ENCODE measurements at regions not wholly inside any gene's neighbourhood (a gene's known extent, or its start where the extent isn't known, plus 50 kb on each side); places are given as distances from the start of the nearest gene placed in this dataset.

DNA sequence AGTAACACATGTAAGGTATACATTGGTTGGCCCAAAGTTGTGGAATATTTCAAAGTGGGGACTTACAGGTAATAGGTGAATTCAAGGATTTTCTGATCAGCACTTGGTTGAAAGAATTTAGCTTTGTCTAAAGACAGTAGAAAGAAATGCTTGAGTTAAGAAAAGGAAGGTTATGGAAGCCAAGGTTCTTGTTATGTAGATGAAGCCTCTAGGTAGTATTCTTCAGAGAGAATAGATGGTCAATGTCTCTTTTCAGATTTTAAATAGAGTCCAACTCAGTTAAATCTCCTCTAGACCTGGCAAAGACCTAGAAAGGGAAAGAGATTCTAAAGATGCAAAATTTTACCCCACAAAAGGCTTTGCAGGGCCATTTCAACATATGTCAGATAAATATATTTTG is 157.4 kb downstream of the ANKRD30B start:
- TF ChIP-seq, protein P1, sequence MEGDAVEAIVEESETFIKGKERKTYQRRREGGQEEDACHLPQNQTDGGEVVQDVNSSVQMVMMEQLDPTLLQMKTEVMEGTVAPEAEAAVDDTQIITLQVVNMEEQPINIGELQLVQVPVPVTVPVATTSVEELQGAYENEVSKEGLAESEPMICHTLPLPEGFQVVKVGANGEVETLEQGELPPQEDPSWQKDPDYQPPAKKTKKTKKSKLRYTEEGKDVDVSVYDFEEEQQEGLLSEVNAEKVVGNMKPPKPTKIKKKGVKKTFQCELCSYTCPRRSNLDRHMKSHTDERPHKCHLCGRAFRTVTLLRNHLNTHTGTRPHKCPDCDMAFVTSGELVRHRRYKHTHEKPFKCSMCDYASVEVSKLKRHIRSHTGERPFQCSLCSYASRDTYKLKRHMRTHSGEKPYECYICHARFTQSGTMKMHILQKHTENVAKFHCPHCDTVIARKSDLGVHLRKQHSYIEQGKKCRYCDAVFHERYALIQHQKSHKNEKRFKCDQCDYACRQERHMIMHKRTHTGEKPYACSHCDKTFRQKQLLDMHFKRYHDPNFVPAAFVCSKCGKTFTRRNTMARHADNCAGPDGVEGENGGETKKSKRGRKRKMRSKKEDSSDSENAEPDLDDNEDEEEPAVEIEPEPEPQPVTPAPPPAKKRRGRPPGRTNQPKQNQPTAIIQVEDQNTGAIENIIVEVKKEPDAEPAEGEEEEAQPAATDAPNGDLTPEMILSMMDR (IDR thresholded peaks at IDR 0.05; ENCODE audit: borderline replicate concordance) = no peak
- H3K9me3 ChIP-seq (replicated peaks) = peaks cover 4% of the 10 kb centered on the region
- intact Hi-C loops (cut with micrococcal nuclease) = no loop called here

DNA sequence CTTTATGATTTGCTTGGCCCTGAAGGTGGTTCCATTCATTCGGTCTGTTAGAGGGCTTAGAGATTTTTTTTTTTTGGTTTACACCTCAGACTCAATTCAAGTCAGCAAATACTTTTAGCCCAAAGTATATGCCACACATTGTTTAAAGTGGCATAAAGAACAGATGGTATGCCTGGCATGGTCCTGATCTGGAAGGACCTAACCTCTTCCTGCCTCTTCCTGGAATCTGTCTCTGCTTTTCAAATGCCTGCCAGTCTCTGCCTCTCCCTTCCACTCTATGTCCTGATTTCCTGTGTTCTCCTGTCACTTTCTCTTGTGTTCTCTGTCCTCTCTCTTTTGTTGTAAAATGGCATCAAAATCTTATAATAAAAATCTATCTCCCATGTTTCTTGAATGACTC is 158.0 kb downstream of the ANKRD30B start:
- Histone ChIP-seq H3K27ac (replicated peaks) (no peak overlapping the region), H3K9me3 (replicated peaks) (peaks cover 4% of the 10 kb centered on the region), H3K27me3 (ENCODE audit: low read depth) (peaks cover 8% of the 10 kb centered on the region), H3K36me3 (no peaks in the 10 kb centered on the region), H3K4me3 (no peak overlapping the region), H3K4me1 (no peaks in the 10 kb centered on the region)
- intact Hi-C loops (cut with micrococcal nuclease) = no loop called here
- TF ChIP-seq, protein P1 (IDR thresholded peaks at IDR 0.05; ENCODE audit: borderline replicate concordance) = no peak
- no peak for DNase-seq

More for the DNA sequence above, 157.4 kb downstream of the ANKRD30B start:
- DNase-seq = no peak
- Histone ChIP-seq H3K4me3 (no peak overlapping the region), H3K4me1 (no peaks in the 10 kb centered on the region), H3K27ac (replicated peaks) (no peak overlapping the region), H3K36me3 (no peaks in the 10 kb centered on the region), H3K27me3 (ENCODE audit: low read depth) (peaks cover 8% of the 10 kb centered on the region)

DNA sequence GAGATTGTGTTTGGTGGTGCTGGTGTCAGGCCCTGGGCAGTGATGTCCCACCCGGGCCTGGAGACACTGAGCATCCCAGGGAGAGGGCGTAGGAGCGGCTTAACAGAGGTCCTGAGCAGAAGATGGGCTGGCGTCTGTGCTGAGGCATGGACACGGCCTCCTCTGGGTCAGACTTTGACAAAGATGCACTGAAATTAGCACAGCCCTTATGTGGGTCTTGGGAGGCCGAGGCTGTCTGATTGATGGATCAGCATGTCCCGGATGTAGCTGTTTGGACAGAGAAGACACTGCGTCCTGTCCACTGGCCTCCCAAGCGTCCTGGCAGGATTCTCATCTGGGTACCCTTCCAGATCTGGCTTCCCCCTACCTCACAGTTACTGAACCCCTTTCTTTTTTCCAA is 159.4 kb downstream of the ANKRD30B start:
- TF ChIP-seq, protein P1 (IDR thresholded peaks at IDR 0.05; ENCODE audit: borderline replicate concordance) = no peak
- H3K4me1 ChIP-seq = no peaks in the 10 kb centered on the region
- H3K36me3 ChIP-seq = no peaks in the 10 kb centered on the region
- no peak overlapping the region for H3K27ac ChIP-seq (replicated peaks)
- H3K27me3 ChIP-seq (ENCODE audit: low read depth) = peaks cover 6% of the 10 kb centered on the region
- intact Hi-C loops (cut with micrococcal nuclease) = no loop called here
- no peak for DNase-seq
- H3K9me3 ChIP-seq (replicated peaks) = peaks cover 4% of the 10 kb centered on the region
- no peak overlapping the region for H3K4me3 ChIP-seq

DNA sequence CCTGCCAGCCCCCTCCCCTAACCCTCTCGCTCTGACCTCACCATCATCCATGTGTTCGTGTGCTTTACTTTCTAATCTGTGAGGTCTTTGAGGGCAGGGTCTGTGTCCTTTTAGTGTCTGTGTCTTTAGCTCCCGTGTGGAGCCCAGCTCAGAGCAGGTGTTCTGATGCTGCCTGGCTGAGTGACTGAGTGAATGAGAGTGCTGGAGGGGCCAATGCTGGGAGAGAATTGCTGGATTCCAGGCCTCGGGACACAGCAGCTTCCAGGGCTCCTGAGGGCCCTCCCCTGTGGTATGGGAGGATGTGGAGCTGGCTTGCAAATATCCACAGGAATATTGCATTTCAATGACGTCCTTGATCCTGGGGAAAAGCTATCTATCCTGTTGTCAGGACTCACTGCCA is 160.6 kb downstream of the ANKRD30B start:
- TF ChIP-seq, protein P1 (IDR thresholded peaks at IDR 0.05; ENCODE audit: borderline replicate concordance) = no peak

DNA sequence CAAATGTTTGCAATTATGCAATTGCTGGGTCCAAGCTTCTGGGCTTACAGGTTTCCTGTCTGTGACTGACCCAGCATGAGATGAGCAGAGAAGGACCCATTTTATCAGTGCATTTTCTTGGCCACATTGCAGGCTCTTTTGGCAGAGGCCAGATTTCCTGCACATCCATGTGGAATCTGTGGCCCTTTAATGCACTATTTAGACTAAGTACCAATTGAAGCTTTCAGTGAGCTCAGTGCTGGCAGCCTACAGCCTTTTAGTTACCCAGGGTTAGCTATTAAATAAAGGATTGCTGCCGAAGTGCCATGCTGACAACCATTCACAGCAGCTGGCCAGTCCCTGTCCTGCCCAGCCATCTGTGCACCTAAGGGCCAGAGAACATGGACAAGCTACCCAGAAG is 165.0 kb downstream of the ANKRD30B start:
- Histone ChIP-seq H3K27me3 (ENCODE audit: low read depth) (peaks cover 16% of the 10 kb centered on the region), H3K4me3 (no peak overlapping the region), H3K4me1 (no peaks in the 10 kb centered on the region), H3K27ac (replicated peaks) (no peak overlapping the region), H3K9me3 (replicated peaks) (no peaks in the 10 kb centered on the region), H3K36me3 (no peaks in the 10 kb centered on the region)
- intact Hi-C loops (cut with micrococcal nuclease) = no loop called here
- TF ChIP-seq, protein P1 (IDR thresholded peaks at IDR 0.05; ENCODE audit: borderline replicate concordance) = no peak
- no peak for DNase-seq

More for the DNA sequence above, 160.6 kb downstream of the ANKRD30B start:
- H3K4me1 ChIP-seq = no peaks in the 10 kb centered on the region
- intact Hi-C loops (cut with micrococcal nuclease) = no loop called here
- no peak overlapping the region for H3K27ac ChIP-seq (replicated peaks)
- no peaks in the 10 kb centered on the region for H3K36me3 ChIP-seq
- no peak overlapping the region for H3K4me3 ChIP-seq
- no peaks in the 10 kb centered on the region for H3K9me3 ChIP-seq (replicated peaks)
- DNase-seq = no peak
- H3K27me3 ChIP-seq (ENCODE audit: low read depth) = peaks cover 5% of the 10 kb centered on the region

DNA sequence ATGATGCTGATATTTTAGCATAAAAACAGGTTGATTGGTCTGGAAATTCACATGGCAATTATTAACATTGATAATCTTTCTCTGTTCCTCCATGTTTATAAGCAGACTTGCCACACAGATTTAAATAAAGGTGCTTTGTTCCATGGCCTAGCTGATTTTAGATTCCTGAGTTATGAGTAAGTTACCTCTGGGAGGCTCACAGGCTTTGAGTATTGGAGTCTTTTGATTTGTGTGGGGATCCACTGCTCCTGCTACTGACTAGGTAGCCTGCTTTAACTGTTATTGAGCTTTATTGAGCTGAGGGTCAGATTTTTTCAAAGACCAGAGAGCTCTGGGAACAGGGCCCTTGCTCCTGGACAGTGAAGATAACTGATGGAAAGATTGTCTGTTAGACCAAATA is 166.1 kb downstream of the ANKRD30B start:
- TF ChIP-seq, protein P1 (IDR thresholded peaks at IDR 0.05; ENCODE audit: borderline replicate concordance) = no peak

More for the DNA sequence above, 166.1 kb downstream of the ANKRD30B start:
- Histone ChIP-seq H3K9me3 (replicated peaks) (no peaks in the 10 kb centered on the region), H3K4me1 (no peaks in the 10 kb centered on the region), H3K4me3 (no peak overlapping the region), H3K27ac (replicated peaks) (no peak overlapping the region), H3K36me3 (no peaks in the 10 kb centered on the region), H3K27me3 (ENCODE audit: low read depth) (peaks cover 19% of the 10 kb centered on the region)
- no peak for DNase-seq
- intact Hi-C loops (cut with micrococcal nuclease) = no loop called here
